ENCODE measurements at regions not wholly inside any gene's neighbourhood (a gene's known extent, or its start where the extent isn't known, plus 50 kb on each side); places are given as distances from the start of the nearest gene placed in this dataset.

GRCh38 chr5:38009749-38010358, 170.0 kb upstream of the GDNF start:
- ATAC-seq (no peak), DNase-seq (no peak)
- no peaks in the 10 kb centered on the region for H3K27me3 Mint-ChIP-seq
- no peaks in the 10 kb centered on the region for H3K36me3 Mint-ChIP-seq (ENCODE audit: low read depth)
- H3K4me1 Mint-ChIP-seq, result no peaks in the 10 kb centered on the region
- no peak overlapping the region for H3K4me3 Mint-ChIP-seq
- H3K27ac Mint-ChIP-seq, result no peak overlapping the region
- H3K9me3 Mint-ChIP-seq, result no peaks in the 10 kb centered on the region

DNA sequence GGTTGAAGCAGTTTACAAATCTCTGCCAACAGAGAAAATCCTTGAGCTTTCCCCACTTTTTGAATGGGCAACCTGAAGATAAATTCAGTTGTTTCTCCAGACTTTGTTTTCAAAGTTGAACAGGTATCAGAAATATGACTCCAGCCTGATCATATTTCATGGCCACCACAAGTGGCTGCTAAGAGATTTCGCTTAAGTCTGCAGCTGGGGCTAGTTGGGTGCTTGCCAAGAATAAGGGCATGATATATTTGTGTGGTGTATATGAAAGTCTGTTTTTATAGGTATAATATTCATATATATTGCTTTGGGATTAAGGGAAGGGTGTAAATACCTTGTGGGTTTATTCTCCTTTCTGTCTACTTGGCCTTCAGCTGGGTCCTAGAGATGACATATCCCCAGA, 168.4 kb upstream of the GDNF start:
- Mint-ChIP-seq H3K36me3 (ENCODE audit: low read depth) (no peaks in the 10 kb centered on the region), H3K4me1 (no peaks in the 10 kb centered on the region), H3K9me3 (no peaks in the 10 kb centered on the region), H3K27me3 (no peaks in the 10 kb centered on the region), H3K27ac (no peak overlapping the region), H3K4me3 (no peak overlapping the region)
- ATAC-seq, result no peak
- DNase-seq, result no peak

GRCh38 chr5:37999593-37999992, 159.8 kb upstream of the GDNF start:
- Mint-ChIP-seq H3K27ac (no peak overlapping the region), H3K27me3 (no peaks in the 10 kb centered on the region)

GRCh38 chr5:37996918-37997317, 157.1 kb upstream of the GDNF start:
- Mint-ChIP-seq H3K4me1 (no peaks in the 10 kb centered on the region), H3K9me3 (peaks cover 3% of the 10 kb centered on the region), H3K27ac (no peak overlapping the region), H3K4me3 (no peak overlapping the region), H3K36me3 (ENCODE audit: low read depth) (no peaks in the 10 kb centered on the region), H3K27me3 (no peaks in the 10 kb centered on the region)
- no peak for ATAC-seq
- no peak for DNase-seq

More at GRCh38 chr5:37999593-37999992, 159.8 kb upstream of the GDNF start:
- peaks cover 3% of the 10 kb centered on the region for H3K9me3 Mint-ChIP-seq
- ATAC-seq (no peak), DNase-seq (no peak)
- no peaks in the 10 kb centered on the region for H3K36me3 Mint-ChIP-seq (ENCODE audit: low read depth)
- H3K4me3 Mint-ChIP-seq, result no peak overlapping the region
- no peaks in the 10 kb centered on the region for H3K4me1 Mint-ChIP-seq

DNA sequence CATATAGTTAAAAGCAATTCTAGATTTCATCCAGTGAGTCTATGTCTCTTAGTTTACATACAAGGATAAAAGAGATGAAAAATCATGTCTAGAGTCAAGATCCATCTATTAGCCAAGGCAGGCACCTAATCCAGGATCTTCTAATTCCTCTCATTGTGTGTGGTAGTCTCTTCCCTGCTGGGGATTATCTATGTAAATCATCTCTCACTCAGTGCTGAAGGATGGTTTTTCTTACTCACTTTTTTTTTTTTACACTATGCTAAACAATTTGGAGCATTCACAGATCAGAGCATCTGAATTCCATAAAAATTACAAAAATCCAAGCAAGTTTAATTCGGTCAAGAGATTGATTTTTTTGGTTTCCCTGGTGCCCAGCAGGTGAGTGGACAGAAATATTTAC, 154.9 kb upstream of the GDNF start:
- ATAC-seq (no peak), DNase-seq (no peak)
- no peak overlapping the region for H3K4me3 Mint-ChIP-seq
- no peak overlapping the region for H3K27ac Mint-ChIP-seq
- H3K36me3 Mint-ChIP-seq (ENCODE audit: low read depth), result no peaks in the 10 kb centered on the region
- no peaks in the 10 kb centered on the region for H3K4me1 Mint-ChIP-seq
- H3K27me3 Mint-ChIP-seq, result peaks cover 2% of the 10 kb centered on the region
- peaks cover 3% of the 10 kb centered on the region for H3K9me3 Mint-ChIP-seq

GRCh38 chr5:37991301-37992299, 151.8 kb upstream of the GDNF start:
- peaks cover 3% of the 10 kb centered on the region for H3K9me3 Mint-ChIP-seq
- no peak for DNase-seq
- peaks cover 2% of the 10 kb centered on the region for H3K27me3 Mint-ChIP-seq
- no peak overlapping the region for H3K4me3 Mint-ChIP-seq
- H3K36me3 Mint-ChIP-seq (ENCODE audit: low read depth), result no peaks in the 10 kb centered on the region
- no peak for ATAC-seq
- H3K4me1 Mint-ChIP-seq, result no peaks in the 10 kb centered on the region
- no peak overlapping the region for H3K27ac Mint-ChIP-seq

- Mint-ChIP-seq H3K36me3 (ENCODE audit: low read depth) (no peaks in the 10 kb centered on the region), H3K4me3 (no peak overlapping the region), H3K27ac (no peak overlapping the region), H3K27me3 (peaks cover 2% of the 10 kb centered on the region), H3K4me1 (no peaks in the 10 kb centered on the region), H3K9me3 (peaks cover 3% of the 10 kb centered on the region)
- DNase-seq (no peak), ATAC-seq (no peak)
These were observed 150.0 kb upstream of the GDNF start for GRCh38 chr5:37989884-37990283.

DNA sequence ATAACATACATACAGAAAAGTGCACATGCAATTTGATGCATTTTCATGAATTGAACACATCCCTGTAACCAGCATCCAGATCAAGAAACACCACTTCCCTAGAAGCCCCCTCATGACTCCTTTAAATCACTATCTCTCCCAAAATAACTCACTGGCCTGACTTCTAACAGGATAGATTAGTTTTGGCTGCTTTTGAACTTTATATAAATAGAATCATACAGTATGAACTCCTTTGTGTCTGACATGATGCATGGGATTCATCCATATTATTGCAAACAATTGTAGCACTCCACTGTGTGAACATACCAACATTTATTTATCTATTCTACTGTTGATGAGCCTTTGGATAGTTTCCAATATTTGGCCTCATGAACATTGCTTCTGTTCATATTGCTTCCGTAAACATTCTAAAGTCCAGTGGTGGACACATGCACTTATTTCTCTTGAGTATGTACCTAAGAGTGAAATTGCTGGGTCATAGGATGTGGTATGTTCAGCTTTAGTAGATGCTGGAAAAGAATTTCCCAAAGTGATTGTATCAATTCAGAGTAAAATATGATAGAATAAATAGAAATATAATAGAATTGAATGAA, 148.7 kb upstream of the GDNF start:
- H3K9me3 Mint-ChIP-seq, result peaks cover 3% of the 10 kb centered on the region
- no peaks in the 10 kb centered on the region for H3K36me3 Mint-ChIP-seq (ENCODE audit: low read depth)
- no peak overlapping the region for H3K4me3 Mint-ChIP-seq
- peaks cover 2% of the 10 kb centered on the region for H3K27me3 Mint-ChIP-seq
- DNase-seq (no peak), ATAC-seq (no peak)
- no peaks in the 10 kb centered on the region for H3K4me1 Mint-ChIP-seq
- no peak overlapping the region for H3K27ac Mint-ChIP-seq

- Mint-ChIP-seq H3K4me1 (no peaks in the 10 kb centered on the region), H3K4me3 (no peak overlapping the region), H3K27ac (no peak overlapping the region), H3K9me3 (peaks cover 13% of the 10 kb centered on the region), H3K36me3 (ENCODE audit: low read depth) (no peaks in the 10 kb centered on the region), H3K27me3 (no peaks in the 10 kb centered on the region)
- DNase-seq (no peak), ATAC-seq (no peak)
These were observed 144.5 kb upstream of the GDNF start for GRCh38 chr5:37984300-37984699.

GRCh38 chr5:37983463-37983862, 143.6 kb upstream of the GDNF start:
- H3K4me3 Mint-ChIP-seq, result no peak overlapping the region
- H3K27me3 Mint-ChIP-seq, result no peaks in the 10 kb centered on the region
- no peaks in the 10 kb centered on the region for H3K4me1 Mint-ChIP-seq
- H3K36me3 Mint-ChIP-seq (ENCODE audit: low read depth), result no peaks in the 10 kb centered on the region
- H3K27ac Mint-ChIP-seq, result no peak overlapping the region
- no peak for ATAC-seq
- H3K9me3 Mint-ChIP-seq, result peaks cover 13% of the 10 kb centered on the region
- no peak for DNase-seq

- no peaks in the 10 kb centered on the region for H3K36me3 Mint-ChIP-seq (ENCODE audit: low read depth)
- H3K27ac Mint-ChIP-seq, result no peak overlapping the region
- DNase-seq (no peak), ATAC-seq (no peak)
- peaks cover 13% of the 10 kb centered on the region for H3K9me3 Mint-ChIP-seq
- H3K4me1 Mint-ChIP-seq, result no peaks in the 10 kb centered on the region
- no peaks in the 10 kb centered on the region for H3K27me3 Mint-ChIP-seq
- H3K4me3 Mint-ChIP-seq, result no peak overlapping the region
These were observed 139.7 kb upstream of the GDNF start for GRCh38 chr5:37979559-37979958.

GRCh38 chr5:37975531-37975930, 135.7 kb upstream of the GDNF start:
- Mint-ChIP-seq H3K9me3 (peaks cover 2% of the 10 kb centered on the region), H3K4me3 (no peak overlapping the region), H3K36me3 (ENCODE audit: low read depth) (no peaks in the 10 kb centered on the region), H3K27ac (no peak overlapping the region), H3K4me1 (no peaks in the 10 kb centered on the region), H3K27me3 (no peaks in the 10 kb centered on the region)
- no peak for DNase-seq
- ATAC-seq, result no peak

DNA sequence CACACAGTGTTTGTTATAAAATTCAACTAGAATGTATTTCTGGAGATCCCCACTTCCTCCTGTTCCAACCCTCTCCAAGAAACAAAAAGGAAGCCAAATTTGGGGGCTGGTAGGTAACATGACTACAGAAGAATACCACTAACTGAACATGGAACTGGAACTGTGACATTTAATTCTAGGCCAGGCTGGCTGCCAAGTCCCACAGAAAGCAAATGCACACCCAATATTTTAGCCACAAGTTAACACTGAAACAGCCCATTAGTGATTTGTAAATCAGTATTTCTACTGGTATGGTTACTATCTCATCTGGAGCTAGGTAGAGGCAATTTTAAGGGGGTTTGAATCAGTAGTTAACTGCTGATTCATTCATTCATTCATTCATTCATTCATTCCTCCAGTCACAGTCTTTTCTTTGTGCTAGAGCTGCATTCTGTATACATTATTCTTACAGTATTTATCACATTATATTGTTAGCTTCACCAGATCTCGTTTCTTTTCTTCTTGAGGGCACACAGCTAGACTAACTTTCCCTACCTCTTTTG, 131.7 kb upstream of the GDNF start:
- Mint-ChIP-seq H3K4me3 (no peak overlapping the region), H3K27me3 (no peaks in the 10 kb centered on the region), H3K9me3 (no peaks in the 10 kb centered on the region), H3K36me3 (ENCODE audit: low read depth) (no peaks in the 10 kb centered on the region), H3K4me1 (no peaks in the 10 kb centered on the region), H3K27ac (no peak overlapping the region)
- no peak for DNase-seq
- no peak for ATAC-seq

GRCh38 chr5:37966871-37967270, 127.0 kb upstream of the GDNF start:
- H3K36me3 Mint-ChIP-seq (ENCODE audit: low read depth), result no peaks in the 10 kb centered on the region
- DNase-seq (no peak), ATAC-seq (no peak)
- H3K27ac Mint-ChIP-seq, result no peak overlapping the region
- peaks cover 1% of the 10 kb centered on the region for H3K27me3 Mint-ChIP-seq
- no peak overlapping the region for H3K4me3 Mint-ChIP-seq
- no peaks in the 10 kb centered on the region for H3K4me1 Mint-ChIP-seq
- H3K9me3 Mint-ChIP-seq, result no peaks in the 10 kb centered on the region

DNA sequence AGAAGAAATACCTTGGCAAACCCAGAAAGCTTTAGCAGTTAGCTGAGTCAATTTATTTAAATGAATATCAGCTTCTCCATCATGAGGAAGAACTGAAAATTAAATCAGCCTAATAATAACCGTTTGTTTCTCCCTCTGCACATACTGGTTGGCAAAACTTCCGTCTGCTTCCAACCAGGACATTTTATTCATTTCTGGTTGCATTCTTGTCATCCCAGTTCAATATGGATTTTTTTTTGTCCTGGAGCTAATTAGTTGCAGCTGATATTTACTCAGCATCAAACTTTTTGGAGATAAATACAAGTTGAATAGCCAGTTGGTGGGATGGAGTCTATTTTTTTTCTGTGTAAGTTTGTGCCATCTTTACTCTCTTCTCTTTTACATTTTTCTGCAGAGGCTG, 126.5 kb upstream of the GDNF start:
- Mint-ChIP-seq H3K4me1 (no peaks in the 10 kb centered on the region), H3K27me3 (peaks cover 1% of the 10 kb centered on the region), H3K27ac (no peak overlapping the region), H3K36me3 (ENCODE audit: low read depth) (no peaks in the 10 kb centered on the region), H3K9me3 (no peaks in the 10 kb centered on the region), H3K4me3 (no peak overlapping the region)
- ATAC-seq (no peak), DNase-seq (no peak)
